ENCODE measurements at regions not wholly inside any gene's neighbourhood (a gene's known extent, or its start where the extent isn't known, plus 50 kb on each side); places are given as distances from the start of the nearest gene placed in this dataset.

DNA sequence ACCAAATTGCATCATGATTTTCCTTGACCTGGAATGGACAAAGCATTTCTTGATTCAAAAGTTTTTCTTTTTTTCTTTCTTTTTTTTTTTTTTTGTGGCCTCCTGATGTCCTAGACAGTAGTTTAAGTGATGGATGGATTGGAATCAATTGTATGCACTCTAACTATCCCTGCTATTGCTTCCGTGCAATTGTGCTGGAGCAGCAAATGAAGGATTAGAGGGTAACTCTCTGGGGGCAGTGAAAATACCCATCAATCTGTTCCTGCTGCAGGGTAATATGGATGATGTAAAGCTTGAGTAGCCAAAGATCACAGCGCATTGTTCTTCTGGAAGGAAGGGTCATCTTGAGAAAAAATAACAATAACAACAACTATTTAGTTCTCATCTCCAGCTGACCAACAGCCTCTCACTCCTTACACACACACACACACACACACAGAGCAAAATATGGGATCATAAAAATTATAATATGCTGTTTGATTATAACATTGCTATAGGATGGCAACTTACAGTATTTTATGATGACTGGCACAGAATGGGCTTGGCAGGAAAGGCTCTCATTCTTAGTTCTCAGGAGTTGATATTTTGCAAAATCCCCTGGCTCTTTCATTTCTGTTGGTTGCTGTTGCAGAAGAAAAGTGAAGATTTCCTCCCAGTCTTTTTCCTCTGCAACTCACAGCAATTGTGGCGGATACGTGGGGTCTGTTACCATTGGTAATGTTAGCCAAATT is 160.9 kb upstream of the DMAC1 start:
- Histone ChIP-seq H3K9me3 (replicated peaks in 1 of 3) (no peaks in the 10 kb centered on the region), H3K27me3 (no peaks in the 10 kb centered on the region), H3K36me3 (replicated peaks in 1 of 2) (no peaks in the 10 kb centered on the region), H3K27ac (no peak overlapping the region), H3K4me1 (replicated peaks in 1 of 2) (no peaks in the 10 kb centered on the region), H3K4me3 (no peak overlapping the region)
- WGBS, 4 donors: 57 to 72% (median 63%) methylated on average over 4 of the region's 4 CpGs
- intact Hi-C loops (cut with DNase I): no loop called here
- TF ChIP-seq, protein P1, sequence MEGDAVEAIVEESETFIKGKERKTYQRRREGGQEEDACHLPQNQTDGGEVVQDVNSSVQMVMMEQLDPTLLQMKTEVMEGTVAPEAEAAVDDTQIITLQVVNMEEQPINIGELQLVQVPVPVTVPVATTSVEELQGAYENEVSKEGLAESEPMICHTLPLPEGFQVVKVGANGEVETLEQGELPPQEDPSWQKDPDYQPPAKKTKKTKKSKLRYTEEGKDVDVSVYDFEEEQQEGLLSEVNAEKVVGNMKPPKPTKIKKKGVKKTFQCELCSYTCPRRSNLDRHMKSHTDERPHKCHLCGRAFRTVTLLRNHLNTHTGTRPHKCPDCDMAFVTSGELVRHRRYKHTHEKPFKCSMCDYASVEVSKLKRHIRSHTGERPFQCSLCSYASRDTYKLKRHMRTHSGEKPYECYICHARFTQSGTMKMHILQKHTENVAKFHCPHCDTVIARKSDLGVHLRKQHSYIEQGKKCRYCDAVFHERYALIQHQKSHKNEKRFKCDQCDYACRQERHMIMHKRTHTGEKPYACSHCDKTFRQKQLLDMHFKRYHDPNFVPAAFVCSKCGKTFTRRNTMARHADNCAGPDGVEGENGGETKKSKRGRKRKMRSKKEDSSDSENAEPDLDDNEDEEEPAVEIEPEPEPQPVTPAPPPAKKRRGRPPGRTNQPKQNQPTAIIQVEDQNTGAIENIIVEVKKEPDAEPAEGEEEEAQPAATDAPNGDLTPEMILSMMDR (IDR thresholded peaks at IDR 0.05): no peak
- TF ChIP-seq POLR2A (IDR thresholded peaks at IDR 0.05): no peak
- no peak for DNase-seq

DNA sequence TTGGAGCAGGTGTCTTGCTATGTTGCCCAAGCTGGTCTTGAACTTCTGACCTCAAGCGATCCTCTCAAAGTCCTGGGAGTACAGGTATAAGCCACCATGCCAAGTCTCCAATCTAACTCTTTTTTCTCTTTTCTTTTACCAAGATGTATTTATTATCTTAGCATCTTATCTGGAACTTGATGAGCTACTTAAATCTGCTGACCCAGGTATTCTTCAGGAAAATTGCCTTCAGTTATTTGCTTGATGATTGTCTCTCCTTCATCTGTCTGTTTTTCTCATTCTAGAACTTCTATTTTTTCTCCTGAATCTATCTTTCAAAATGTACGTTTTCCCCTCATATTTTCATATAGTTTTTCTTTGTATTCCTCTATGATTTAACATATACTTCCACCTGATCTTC is 158.2 kb upstream of the DMAC1 start:
- TF ChIP-seq POLR2A (IDR thresholded peaks at IDR 0.05): no peak
- TF ChIP-seq, protein P1 (IDR thresholded peaks at IDR 0.05): no peak
- Histone ChIP-seq H3K4me3 (no peak overlapping the region), H3K4me1 (replicated peaks in 1 of 2) (no peaks in the 10 kb centered on the region), H3K27ac (no peak overlapping the region), H3K36me3 (replicated peaks in 1 of 2) (no peaks in the 10 kb centered on the region), H3K27me3 (no peaks in the 10 kb centered on the region), H3K9me3 (replicated peaks in 1 of 3) (no peaks in the 10 kb centered on the region)
- intact Hi-C loops (cut with DNase I): no loop called here
- DNase-seq: no peak
- WGBS, 4 donors: 67 to 82% (median 70%) methylated on average over 2 of the region's 2 CpGs

DNA sequence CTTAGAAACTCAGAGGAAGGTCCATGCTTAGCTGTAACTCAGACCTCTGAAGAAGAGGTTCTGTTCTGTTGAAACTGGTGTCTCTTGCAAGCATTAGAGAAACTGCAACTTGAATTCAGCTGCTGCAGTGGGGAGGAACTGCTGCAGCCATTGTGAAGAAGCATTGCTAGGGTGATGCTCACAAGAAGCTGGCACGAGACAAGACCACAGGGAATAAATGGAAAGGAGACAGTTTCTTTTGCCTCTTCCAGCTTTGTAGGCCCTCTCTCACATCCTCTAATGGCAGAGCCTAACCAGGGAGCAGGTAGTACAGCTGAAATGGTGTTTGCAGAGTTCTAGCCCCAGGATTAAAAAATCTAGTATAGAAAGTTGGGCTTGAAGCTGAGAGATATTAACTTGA is 148.0 kb upstream of the DMAC1 start:
- no peak overlapping the region for H3K4me3 ChIP-seq
- DNase-seq: no peak

DNA sequence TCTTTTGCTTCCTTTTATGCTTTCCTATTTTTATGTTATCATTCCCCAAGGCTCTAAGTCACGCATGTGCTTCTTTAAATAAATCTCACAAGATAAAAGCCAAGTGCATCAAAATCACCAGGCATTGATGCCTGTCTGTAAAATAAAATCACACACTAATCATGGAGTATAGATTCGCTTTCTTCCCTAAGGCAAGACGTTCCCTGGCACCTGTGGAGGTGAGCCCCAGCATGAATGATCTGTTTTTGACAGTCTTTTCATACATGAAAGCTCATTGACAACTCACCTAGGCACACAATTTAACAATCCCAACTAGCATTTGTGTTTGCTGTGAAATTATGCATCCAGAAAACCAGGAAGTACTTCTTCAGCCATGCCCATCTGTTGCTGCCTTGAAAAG is 146.9 kb upstream of the DMAC1 start:
- Histone ChIP-seq H3K4me1 (replicated peaks in 1 of 2) (no peaks in the 10 kb centered on the region), H3K36me3 (replicated peaks in 1 of 2) (no peaks in the 10 kb centered on the region), H3K9me3 (replicated peaks in 1 of 3) (no peaks in the 10 kb centered on the region), H3K27me3 (no peaks in the 10 kb centered on the region), H3K27ac (no peak overlapping the region), H3K4me3 (no peak overlapping the region)
- TF ChIP-seq POLR2A (IDR thresholded peaks at IDR 0.05): no peak
- TF ChIP-seq, protein P1 (IDR thresholded peaks at IDR 0.05): no peak
- no peak for DNase-seq
- 66 to 77% (median 72%) methylated on average over 3 of the region's 3 CpGs for WGBS, 4 donors
- intact Hi-C loops (cut with DNase I): no loop called here

More for the DNA sequence above, 148.0 kb upstream of the DMAC1 start:
- H3K36me3 ChIP-seq (replicated peaks in 1 of 2): no peaks in the 10 kb centered on the region
- intact Hi-C loops (cut with DNase I): no loop called here
- no peaks in the 10 kb centered on the region for H3K9me3 ChIP-seq (replicated peaks in 1 of 3)
- H3K27me3 ChIP-seq: no peaks in the 10 kb centered on the region
- no peaks in the 10 kb centered on the region for H3K4me1 ChIP-seq (replicated peaks in 1 of 2)
- H3K27ac ChIP-seq: no peak overlapping the region
- TF ChIP-seq POLR2A (IDR thresholded peaks at IDR 0.05): no peak
- TF ChIP-seq, protein P1 (IDR thresholded peaks at IDR 0.05): no peak
- WGBS, 4 donors: 33 to 92% (median 60%) methylated on average over 1 of the region's 1 CpG

Data from adrenal gland (tissue), 9 donors.